H1 (cell line): ENCODE measurements at regions not wholly inside any gene's neighbourhood (a gene's known extent, or its start where the extent isn't known, plus 50 kb on each side); places are given as distances from the start of the nearest gene placed in this dataset.

Experiments used
- CTCF ChIA-PET: fragments of 300-600 bp; sonication (Branson Sonifier 250); formaldehyde crosslinking; loops from one replicate; lab custom pipeline; 2021; ENCODE audit not compliant: partially characterized antibody; lab: Charles Lee
- POLR2A ChIA-PET: fragments of 300-600 bp; sonication (Branson Sonifier 250); formaldehyde crosslinking; loops from one replicate; lab custom pipeline; 2021; ENCODE audit warnings: inconsistent platforms; ENCODE audit not compliant: partially characterized antibody; lab: Charles Lee
- DNase-seq, 2 experiments: peaks; one replicate each; pipeline versions ENCODE4 v3.0.0 to v3.0.0-alpha.2; 2010 to 2022; ENCODE audit warnings: low spot score in 2 of 2, low read depth in 1 of 2, mixed read lengths in 1 of 2
- FAIRE-seq: peaks from 2 replicates; lab custom pipeline; 2011; peaks lifted over from hg19 to GRCh38; lab: Jason Lieb, UNC
- H2AFZ ChIP-seq: 2 replicates; pipeline ENCODE4 v1.8.1; 2012; ENCODE audit warnings: low read length, inconsistent platforms
- H2AK5ac ChIP-seq: 2 replicates; pipeline ENCODE4 v1.6.1; 2013; ENCODE audit warnings: low read depth, low read length
- H2BK120ac ChIP-seq: replicated peaks from 2 replicates; pipeline ENCODE3; 2013; ENCODE audit warnings: low read depth, low read length, inconsistent platforms
- H2BK12ac ChIP-seq: 2 replicates; pipeline ENCODE4 v1.6.1; 2013; ENCODE audit warnings: low read depth, low read length
- H2BK15ac ChIP-seq: 2 replicates; pipeline ENCODE4 v1.6.1; 2013; ENCODE audit warnings: low read length
- H2BK20ac ChIP-seq: 2 replicates; pipeline ENCODE4 v1.6.1; 2013; ENCODE audit warnings: low read length
- H2BK5ac ChIP-seq: 2 replicates; pipeline ENCODE4 v1.6.1; 2013; ENCODE audit warnings: low read depth, low read length
- H3K14ac ChIP-seq: 2 replicates; pipeline ENCODE4 v1.6.1; 2013; ENCODE audit warnings: inconsistent platforms; ENCODE audit not compliant: insufficient read length
- H3K18ac ChIP-seq: 2 replicates; pipeline ENCODE4 v1.6.1; 2013; ENCODE audit warnings: low read length; ENCODE audit errors: extremely low read depth
- H3K23ac ChIP-seq: 2 replicates; pipeline ENCODE4 v1.6.1; 2013; ENCODE audit warnings: inconsistent platforms; ENCODE audit not compliant: insufficient read length
- H3K23me2 ChIP-seq: 2 replicates; pipeline ENCODE4 v1.6.1; 2013; ENCODE audit warnings: low read depth, low read length
- H3K27ac ChIP-seq: 2 replicates; pipeline ENCODE4 v1.6.1; 2011; ENCODE audit warnings: low read depth, low read length, inconsistent platforms
- H3K27me3 ChIP-seq, 4 experiments: replicated peaks in 1 of 4; 1 replicate in 1 of 4; 2 replicates in 3 of 4; pipeline versions ENCODE4 v1.6.1 to v1.8.1; 2011 to 2013; ENCODE audit warnings: low read length in 3 of 4, mild to moderate bottlenecking in 3 of 4, inconsistent platforms in 2 of 4, mixed read lengths in 2 of 4, moderate library complexity in 1 of 4; ENCODE audit not compliant: control insufficient read depth in 3 of 4, insufficient read depth in 3 of 4; ENCODE audit errors: extremely low read depth in 1 of 4
- H3K36me3 ChIP-seq, 4 experiments: 2 replicates each; pipeline versions ENCODE4 v1.6.1 to v1.8.1; 2011 to 2013; ENCODE audit warnings: mild to moderate bottlenecking in 4 of 4, low read length in 3 of 4, moderate library complexity in 2 of 4, control low read depth in 1 of 4, inconsistent platforms in 1 of 4; ENCODE audit not compliant: insufficient read depth in 4 of 4, control insufficient read depth in 2 of 4
- H3K4ac ChIP-seq: replicated peaks from 2 replicates; pipeline ENCODE3; 2013; ENCODE audit warnings: low read length, low read depth, mixed read lengths, inconsistent platforms; ENCODE audit not compliant: insufficient read length
- H3K4me1 ChIP-seq, 4 experiments: replicated peaks in 1 of 4; 1 replicate in 1 of 4; 2 replicates in 3 of 4; pipeline versions ENCODE4 v1.6.1 to v1.8.1; 2011 to 2013; ENCODE audit warnings: low read length in 3 of 4, inconsistent platforms in 2 of 4, mixed read lengths in 1 of 4; ENCODE audit not compliant: insufficient read depth in 4 of 4, control insufficient read depth in 3 of 4
- H3K4me2 ChIP-seq, 2 experiments: 2 replicates each; pipeline versions ENCODE4 v1.6.1 to v1.8.1; 2011 to 2013; ENCODE audit warnings: low read depth in 2 of 2, low read length in 2 of 2, control low read depth in 1 of 2, inconsistent platforms in 1 of 2, mild to moderate bottlenecking in 1 of 2; ENCODE audit not compliant: insufficient read depth in 1 of 2
- H3K4me3 ChIP-seq, 4 experiments: fragments of 200-600, 300-600 bp in 1 of 4; sonication (generic), shearing (Covaris generic), sonication (Bioruptor Twin) in 1 of 4; 2 replicates each; pipeline versions ENCODE4 v1.5.1 to v1.8.1; 2011 to 2016; ENCODE audit warnings: low read length in 4 of 4, low read depth in 3 of 4, control low read depth in 2 of 4, inconsistent platforms in 2 of 4, mild to moderate bottlenecking in 2 of 4, mixed read lengths in 1 of 4, moderate library complexity in 1 of 4; ENCODE audit not compliant: insufficient read depth in 2 of 4; ENCODE audit errors: extremely low read depth in 1 of 4
- H3K56ac ChIP-seq: replicated peaks from 2 replicates; pipeline ENCODE3; 2013; ENCODE audit warnings: low read depth, mild to moderate bottlenecking, mixed read lengths, low read length, inconsistent platforms; ENCODE audit not compliant: insufficient read length
- H3K79me1 ChIP-seq: 2 replicates; pipeline ENCODE4 v1.6.1; 2013; ENCODE audit warnings: low read depth, low read length, control low read depth
- H3K79me2 ChIP-seq, 2 experiments: 2 replicates each; pipeline versions ENCODE4 v1.6.1 to v1.8.1; 2012 to 2013; ENCODE audit warnings: low read length in 2 of 2, mild to moderate bottlenecking in 2 of 2, inconsistent platforms in 1 of 2; ENCODE audit not compliant: insufficient read depth in 2 of 2, control insufficient read depth in 1 of 2
- H3K9ac ChIP-seq, 4 experiments: replicated peaks in 1 of 4; 1 replicate in 1 of 4; 2 replicates in 3 of 4; pipeline versions ENCODE4 v1.6.1 to v1.8.1; 2011 to 2013; ENCODE audit warnings: low read depth in 3 of 4, low read length in 3 of 4, control low read depth in 2 of 4, mild to moderate bottlenecking in 2 of 4, moderate library complexity in 2 of 4, inconsistent platforms in 1 of 4; ENCODE audit errors: extremely low read depth in 1 of 4
- H3K9me3 ChIP-seq, 2 experiments: 2 replicates each; pipeline versions ENCODE4 v1.6.1 to v1.8.1; 2012 to 2013; ENCODE audit warnings: mild to moderate bottlenecking in 2 of 2, moderate library complexity in 2 of 2, control low read depth in 1 of 2, inconsistent platforms in 1 of 2, low read depth in 1 of 2, low read length in 1 of 2, mixed read lengths in 1 of 2; ENCODE audit not compliant: insufficient read depth in 2 of 2
- H4K20me1 ChIP-seq, 2 experiments: replicated peaks in 1 of 2; 2 replicates each; pipeline versions ENCODE3 to v1.8.1; 2011 to 2013; ENCODE audit warnings: inconsistent platforms in 2 of 2, low read length in 2 of 2, mild to moderate bottlenecking in 1 of 2; ENCODE audit not compliant: insufficient read depth in 2 of 2, control insufficient read depth in 1 of 2
- H4K5ac ChIP-seq: 2 replicates; pipeline ENCODE4 v1.6.1; 2013; ENCODE audit warnings: low read length, low read depth, mixed read lengths, inconsistent platforms; ENCODE audit not compliant: insufficient read length
- H4K8ac ChIP-seq: 2 replicates; pipeline ENCODE4 v1.8.0; 2013; ENCODE audit warnings: mild to moderate bottlenecking, moderate library complexity, low read length, inconsistent platforms; ENCODE audit not compliant: insufficient read depth; ENCODE audit errors: extremely low read depth
- H4K91ac ChIP-seq: replicated peaks from 2 replicates; pipeline ENCODE3; 2013; ENCODE audit warnings: low read length, mixed read lengths, inconsistent platforms; ENCODE audit not compliant: insufficient read length
- POLR2AphosphoS5 ChIP-seq: IDR thresholded peaks from 2 replicates; pipeline ENCODE4 v1.6.1; 2011; ENCODE audit warnings: low read depth, low read length
- SRF ChIP-seq: IDR thresholded peaks from 2 replicates; pipeline ENCODE4 v1.6.1; 2011; ENCODE audit warnings: mild to moderate bottlenecking, low read depth, low read length, moderate library complexity
- WGBS, 2 experiments: shearing (Covaris generic) in 1 of 2; methylation state at CpG; one replicate each; pipeline versions ENCODE4 v1.1.6 to v1.1.7; 2013 to 2015; ENCODE audit warnings: low lambda C conversion rate in 2 of 2, mixed read lengths in 2 of 2, inconsistent platforms in 1 of 2, low coverage in 1 of 2, missing lambda C conversion rate in 1 of 2; ENCODE audit not compliant: insufficient replicate concordance in 2 of 2, insufficient coverage in 1 of 2, insufficient read length in 1 of 2; ENCODE audit errors: extremely low coverage in 1 of 2, missing lambda C conversion rate in 1 of 2; 5-methylcytosine and 5-hydroxymethylcytosine counted together

- TF ChIP-seq POLR2AphosphoS5: no peak
Measured at GRCh38 chr16:54454616-54455015, 168.0 kb upstream of the IRX3 start (continued).

- no peak overlapping the region for H3K23ac ChIP-seq
- H3K4me3 ChIP-seq: no peak overlapping the region
- no peaks in the 10 kb centered on the region for H3K9me3 ChIP-seq
- no peak for FAIRE-seq
- no peak overlapping the region for H2AFZ ChIP-seq
- H3K14ac ChIP-seq: no peak overlapping the region
- H4K5ac ChIP-seq: no peak overlapping the region
- no peak overlapping the region for H2BK5ac ChIP-seq
- H3K79me1 ChIP-seq: no peaks in the 10 kb centered on the region
- H2BK120ac ChIP-seq: no peak overlapping the region
- DNase-seq: no peak
- no peak overlapping the region for H3K56ac ChIP-seq
- no peak overlapping the region for H2AK5ac ChIP-seq
- H3K27me3 ChIP-seq: no peaks in the 10 kb centered on the region
- no peak overlapping the region for H3K9ac ChIP-seq
- no peaks in the 10 kb centered on the region for H3K36me3 ChIP-seq
- H3K18ac ChIP-seq: no peak overlapping the region
- no peak overlapping the region for H4K91ac ChIP-seq
- no peak overlapping the region for H2BK20ac ChIP-seq
- WGBS, 2 experiments: 97% methylated on average over 2 of the region's 2 CpGs; no CpG with 5 or more reads in 1 of the 2 experiments
- no peak overlapping the region for H4K8ac ChIP-seq
- H3K4me2 ChIP-seq: no peak overlapping the region
- no peaks in the 10 kb centered on the region for H3K79me2 ChIP-seq
- H2BK12ac ChIP-seq: no peak overlapping the region
- H3K4me1 ChIP-seq: no peaks in the 10 kb centered on the region; a peak in 1 of 7 replicates
- H3K27ac ChIP-seq: no peak overlapping the region
- POLR2A ChIA-PET: no interaction called here
- no peak overlapping the region for H2BK15ac ChIP-seq
- no peaks in the 10 kb centered on the region for H4K20me1 ChIP-seq
- CTCF ChIA-PET: interaction anchor here (0.6 kb wide), 1 partner anchor 618 kb away, joined by 6 read pairs; no protein-coding TSS in a partner anchor
- no peak overlapping the region for H3K4ac ChIP-seq
- no peaks in the 10 kb centered on the region for H3K23me2 ChIP-seq
- TF ChIP-seq SRF: no peak
Measured at GRCh38 chr16:54453871-54454270, 167.3 kb upstream of the IRX3 start.
